DOHH2 (cell line): ENCODE measurements at regions not wholly inside any gene's neighbourhood (a gene's known extent, or its start where the extent isn't known, plus 50 kb on each side); places are given as distances from the start of the nearest gene placed in this dataset.

Experiments
- CTCF ChIP-seq: fragments of 200-600 bp; sonication (generic); IDR thresholded peaks from one replicate; pipeline ENCODE4 v1.5.1; 2014; ENCODE audit warnings: antibody characterized with exemption, mild to moderate bottlenecking, low read depth, low read length; ENCODE audit not compliant: poor library complexity, severe bottlenecking
- EZH2phosphoT487 ChIP-seq: fragments of 200-600 bp; sonication (generic); IDR thresholded peaks from 2 replicates; pipeline ENCODE4 v1.6.1; 2017; ENCODE audit warnings: borderline replicate concordance, mild to moderate bottlenecking, antibody characterized with exemption, low read length, moderate library complexity, mixed read lengths

DNA sequence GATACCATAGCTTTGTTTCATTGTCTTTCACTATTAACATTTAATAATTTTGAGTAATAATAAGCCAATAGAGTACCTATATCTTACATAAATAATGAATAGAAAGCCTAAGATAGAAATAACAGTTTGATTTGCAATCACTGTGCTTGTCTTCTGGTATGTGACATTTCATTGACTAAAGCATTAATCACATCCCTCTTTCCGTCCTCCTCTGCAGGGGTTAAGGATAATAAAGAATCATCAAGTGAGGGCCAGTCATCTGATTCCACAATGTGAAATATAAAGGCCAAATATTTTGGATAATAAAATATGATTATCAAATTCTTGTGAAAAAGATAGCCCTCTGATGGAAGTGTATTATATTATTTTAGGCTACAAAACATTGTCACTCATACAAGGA lies 2073.4 kb downstream of the ARAP2 start:
- TF ChIP-seq CTCF (no peak), EZH2phosphoT487 (no peak)
